ENCODE measurements at regions not wholly inside any gene's neighbourhood (a gene's known extent, or its start where the extent isn't known, plus 50 kb on each side); places are given as distances from the start of the nearest gene placed in this dataset.

GRCh38 chr4:144463896-144464295, 182.1 kb upstream of the HHIP start:
- no CpG with 5 or more reads among the region's 7 CpGs for WGBS, 2 experiments (ENCODE audit: extremely low coverage in 2 of 2, insufficient read length in 1 of 2)
- H3K79me1 ChIP-seq (ENCODE audit: low read depth in 1 of 2, low read length in 2 of 2), result no peaks in the 10 kb centered on the region
- no peak for TF ChIP-seq RCOR1 (IDR thresholded peaks at IDR 0.05; ENCODE audit: insufficient replicate concordance, low read length)
- TF ChIP-seq, protein P1, sequence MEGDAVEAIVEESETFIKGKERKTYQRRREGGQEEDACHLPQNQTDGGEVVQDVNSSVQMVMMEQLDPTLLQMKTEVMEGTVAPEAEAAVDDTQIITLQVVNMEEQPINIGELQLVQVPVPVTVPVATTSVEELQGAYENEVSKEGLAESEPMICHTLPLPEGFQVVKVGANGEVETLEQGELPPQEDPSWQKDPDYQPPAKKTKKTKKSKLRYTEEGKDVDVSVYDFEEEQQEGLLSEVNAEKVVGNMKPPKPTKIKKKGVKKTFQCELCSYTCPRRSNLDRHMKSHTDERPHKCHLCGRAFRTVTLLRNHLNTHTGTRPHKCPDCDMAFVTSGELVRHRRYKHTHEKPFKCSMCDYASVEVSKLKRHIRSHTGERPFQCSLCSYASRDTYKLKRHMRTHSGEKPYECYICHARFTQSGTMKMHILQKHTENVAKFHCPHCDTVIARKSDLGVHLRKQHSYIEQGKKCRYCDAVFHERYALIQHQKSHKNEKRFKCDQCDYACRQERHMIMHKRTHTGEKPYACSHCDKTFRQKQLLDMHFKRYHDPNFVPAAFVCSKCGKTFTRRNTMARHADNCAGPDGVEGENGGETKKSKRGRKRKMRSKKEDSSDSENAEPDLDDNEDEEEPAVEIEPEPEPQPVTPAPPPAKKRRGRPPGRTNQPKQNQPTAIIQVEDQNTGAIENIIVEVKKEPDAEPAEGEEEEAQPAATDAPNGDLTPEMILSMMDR (conservative IDR thresholded peaks at IDR 0.05; ENCODE audit: low read depth, low read length), result no peak
- H2BK120ac ChIP-seq (ENCODE audit: low read depth, low read length), result no peak overlapping the region
- H2AFZ ChIP-seq (replicated peaks; ENCODE audit: low read length, poor library complexity), result no peak overlapping the region
- CTCF ChIA-PET, result no interaction called here
- no peak overlapping the region for H3K4me2 ChIP-seq (ENCODE audit: low read depth, low read length)
- H3K27me3 ChIP-seq (ENCODE audit: control insufficient read depth, insufficient read depth, low read length), result no peaks in the 10 kb centered on the region
- no peak for DNase-seq
- H3K4ac ChIP-seq (ENCODE audit: low read depth, low read length), result no peak overlapping the region
- intact Hi-C loops (cut with micrococcal nuclease), result no loop called here
- no peak overlapping the region for H3K4me3 ChIP-seq (ENCODE audit: insufficient read depth, low read depth, low read length)
- no peak overlapping the region for H2BK5ac ChIP-seq (ENCODE audit: low read depth, low read length, poor library complexity, severe bottlenecking)
- no peak overlapping the region for H4K8ac ChIP-seq (ENCODE audit: low read depth in 2 of 2, low read length in 2 of 2)
- H4K20me1 ChIP-seq (ENCODE audit: insufficient read depth, low read length), result no peaks in the 10 kb centered on the region
- H2BK20ac ChIP-seq (ENCODE audit: low read depth, low read length), result no peak overlapping the region
- H4K5ac ChIP-seq (ENCODE audit: low read depth, low read length), result no peak overlapping the region
- H3K14ac ChIP-seq (replicated peaks; ENCODE audit: low read depth, low read length), result no peak overlapping the region
- H3K27ac ChIP-seq (ENCODE audit: insufficient read depth, low read length), result no peak overlapping the region
- H3K9me3 ChIP-seq (ENCODE audit: control insufficient read depth, insufficient read depth, low read length), result no peaks in the 10 kb centered on the region
- H2AK5ac ChIP-seq (ENCODE audit: low read depth, low read length), result no peak overlapping the region
- in situ Hi-C loops (cut with MboI; ENCODE audit: low sequenced_read_pairs), result no loop called here
- POLR2A ChIA-PET (ENCODE audit: unreplicated experiment), result no interaction called here
- H3K4me1 ChIP-seq (ENCODE audit: control insufficient read depth, insufficient read depth, low read length), result no peaks in the 10 kb centered on the region
- no peaks in the 10 kb centered on the region for H3K9me1 ChIP-seq (ENCODE audit: insufficient read depth, low read length)
- H3K23ac ChIP-seq (ENCODE audit: low read depth, low read length), result no peak overlapping the region
- H2BK15ac ChIP-seq (ENCODE audit: low read depth, low read length), result no peak overlapping the region
- no peak overlapping the region for H3K56ac ChIP-seq (ENCODE audit: extremely low read depth, insufficient read depth, low read length)
- no peak overlapping the region for H4K91ac ChIP-seq (ENCODE audit: insufficient read depth, low read depth, low read length)
- no TSS peak for BruUV-seq (replicated peaks)
- ATAC-seq (ENCODE audit: low read depth), result no peak
- dilution Hi-C loops (cut with HindIII; ENCODE audit: low sequenced_read_pairs, unreplicated experiment), result no loop called here
- H3K36me3 ChIP-seq (ENCODE audit: control insufficient read depth, insufficient read depth, low read length), result no peaks in the 10 kb centered on the region
- H2AK9ac ChIP-seq (replicated peaks; ENCODE audit: low read depth, low read length, poor library complexity), result no peak overlapping the region
- no peak overlapping the region for H3K9ac ChIP-seq (ENCODE audit: low read depth, low read length)
- no peak overlapping the region for H3K18ac ChIP-seq (ENCODE audit: low read depth, low read length)
